KMS-11 (cell line): ENCODE measurements at regions not wholly inside any gene's neighbourhood (a gene's known extent, or its start where the extent isn't known, plus 50 kb on each side); places are given as distances from the start of the nearest gene placed in this dataset.

ENCODE experiments used
- H2AFZ ChIP-seq: fragments of 200-600 bp; sonication (generic); 2 replicates; pipeline ENCODE4 v1.6.1; 2016; ENCODE audit warnings: antibody characterized with exemption, mixed run types, low read depth
- H3K27ac ChIP-seq: fragments of 200-600 bp; sonication (generic); 2 replicates; pipeline ENCODE4 v1.6.1; 2016; ENCODE audit warnings: mild to moderate bottlenecking, mixed run types
- H3K27me3 ChIP-seq: fragments of 200-600 bp; sonication (generic); 2 replicates; pipeline ENCODE4 v1.6.1; 2017; ENCODE audit warnings: mild to moderate bottlenecking, low read depth, mixed run types, moderate library complexity; ENCODE audit not compliant: insufficient read depth
- H3K36me3 ChIP-seq: fragments of 200-600 bp; sonication (generic); 2 replicates; pipeline ENCODE4 v1.6.1; 2017; ENCODE audit warnings: mild to moderate bottlenecking, mixed run types; ENCODE audit not compliant: insufficient read depth
- H3K4me1 ChIP-seq: fragments of 200-600 bp; sonication (generic); 2 replicates; pipeline ENCODE4 v1.6.1; 2016; ENCODE audit warnings: mild to moderate bottlenecking, low read depth, mixed run types; ENCODE audit not compliant: poor library complexity, severe bottlenecking
- H3K4me2 ChIP-seq: fragments of 200-600 bp; sonication (generic); 2 replicates; pipeline ENCODE4 v1.7.0; 2016; ENCODE audit warnings: mild to moderate bottlenecking, mixed run types
- H3K4me3 ChIP-seq: fragments of 200-600 bp; sonication (generic); IDR thresholded peaks from 2 replicates; pipeline ENCODE4 v1.6.1; 2017; ENCODE audit warnings: low read depth, low read length, mixed read lengths; ENCODE audit not compliant: insufficient read depth
- H3K79me2 ChIP-seq: fragments of 200-600 bp; sonication (generic); 2 replicates; pipeline ENCODE4 v1.6.1; 2016; ENCODE audit warnings: low read depth, mixed run types; ENCODE audit not compliant: insufficient read depth
- H3K9ac ChIP-seq: fragments of 200-600 bp; sonication (generic); 2 replicates; pipeline ENCODE4 v1.6.1; 2016; ENCODE audit warnings: mild to moderate bottlenecking, mixed run types
- H4K20me1 ChIP-seq: fragments of 200-600 bp; sonication (generic); 2 replicates; pipeline ENCODE4 v1.6.1; 2016; ENCODE audit warnings: mild to moderate bottlenecking, mixed run types; ENCODE audit not compliant: insufficient read depth
- TF ChIP-seq, protein P1 (sequence below): fragments of 200-600 bp; sonication (generic); conservative IDR thresholded peaks from 2 replicates; pipeline ENCODE4 v1.6.1; 2017; ENCODE audit warnings: low read depth, mild to moderate bottlenecking, antibody characterized with exemption, low read length, moderate library complexity, mixed read lengths

DNA sequence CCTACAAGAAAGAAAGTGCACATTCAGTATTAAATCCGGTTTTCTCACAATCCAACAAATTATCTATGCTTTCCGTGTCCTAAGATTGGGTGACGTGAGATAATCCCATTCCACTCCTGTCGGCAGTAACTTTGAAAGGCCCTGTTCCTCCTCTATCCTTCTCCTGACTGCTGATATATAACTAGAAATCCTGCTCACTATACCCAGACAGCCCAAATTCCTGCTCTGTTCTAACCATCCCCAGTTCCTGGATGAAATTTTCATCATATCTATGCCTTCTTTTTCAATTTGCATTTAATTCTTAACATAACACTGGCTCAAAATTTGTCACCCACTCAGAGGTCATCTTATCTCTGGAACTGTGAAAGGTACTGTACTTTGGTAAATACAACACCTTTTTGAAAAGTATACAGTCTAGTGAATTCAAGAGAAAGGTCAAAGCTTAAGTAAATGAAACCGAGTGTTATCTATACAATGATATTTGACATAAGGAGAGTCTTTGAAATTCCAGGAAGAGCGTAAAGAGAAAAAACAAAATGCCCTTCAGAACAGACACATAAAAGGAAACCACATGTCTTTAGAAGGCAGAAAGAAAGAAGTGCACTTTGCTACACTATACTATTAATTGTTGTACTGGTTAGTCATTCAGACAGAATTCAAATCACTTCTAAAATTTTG, 200.5 kb upstream of the NEGR1 start:
- H3K27me3 ChIP-seq = no peaks in the 10 kb centered on the region
- no peaks in the 10 kb centered on the region for H3K36me3 ChIP-seq
- H2AFZ ChIP-seq = no peak overlapping the region
- no peak overlapping the region for H3K4me2 ChIP-seq
- H3K9ac ChIP-seq = no peak overlapping the region
- no peaks in the 10 kb centered on the region for H3K4me1 ChIP-seq
- H3K4me3 ChIP-seq = no peak overlapping the region
- no peaks in the 10 kb centered on the region for H4K20me1 ChIP-seq
- no peaks in the 10 kb centered on the region for H3K79me2 ChIP-seq
- TF ChIP-seq, protein P1, sequence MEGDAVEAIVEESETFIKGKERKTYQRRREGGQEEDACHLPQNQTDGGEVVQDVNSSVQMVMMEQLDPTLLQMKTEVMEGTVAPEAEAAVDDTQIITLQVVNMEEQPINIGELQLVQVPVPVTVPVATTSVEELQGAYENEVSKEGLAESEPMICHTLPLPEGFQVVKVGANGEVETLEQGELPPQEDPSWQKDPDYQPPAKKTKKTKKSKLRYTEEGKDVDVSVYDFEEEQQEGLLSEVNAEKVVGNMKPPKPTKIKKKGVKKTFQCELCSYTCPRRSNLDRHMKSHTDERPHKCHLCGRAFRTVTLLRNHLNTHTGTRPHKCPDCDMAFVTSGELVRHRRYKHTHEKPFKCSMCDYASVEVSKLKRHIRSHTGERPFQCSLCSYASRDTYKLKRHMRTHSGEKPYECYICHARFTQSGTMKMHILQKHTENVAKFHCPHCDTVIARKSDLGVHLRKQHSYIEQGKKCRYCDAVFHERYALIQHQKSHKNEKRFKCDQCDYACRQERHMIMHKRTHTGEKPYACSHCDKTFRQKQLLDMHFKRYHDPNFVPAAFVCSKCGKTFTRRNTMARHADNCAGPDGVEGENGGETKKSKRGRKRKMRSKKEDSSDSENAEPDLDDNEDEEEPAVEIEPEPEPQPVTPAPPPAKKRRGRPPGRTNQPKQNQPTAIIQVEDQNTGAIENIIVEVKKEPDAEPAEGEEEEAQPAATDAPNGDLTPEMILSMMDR = no peak
- H3K27ac ChIP-seq = no peak overlapping the region

DNA sequence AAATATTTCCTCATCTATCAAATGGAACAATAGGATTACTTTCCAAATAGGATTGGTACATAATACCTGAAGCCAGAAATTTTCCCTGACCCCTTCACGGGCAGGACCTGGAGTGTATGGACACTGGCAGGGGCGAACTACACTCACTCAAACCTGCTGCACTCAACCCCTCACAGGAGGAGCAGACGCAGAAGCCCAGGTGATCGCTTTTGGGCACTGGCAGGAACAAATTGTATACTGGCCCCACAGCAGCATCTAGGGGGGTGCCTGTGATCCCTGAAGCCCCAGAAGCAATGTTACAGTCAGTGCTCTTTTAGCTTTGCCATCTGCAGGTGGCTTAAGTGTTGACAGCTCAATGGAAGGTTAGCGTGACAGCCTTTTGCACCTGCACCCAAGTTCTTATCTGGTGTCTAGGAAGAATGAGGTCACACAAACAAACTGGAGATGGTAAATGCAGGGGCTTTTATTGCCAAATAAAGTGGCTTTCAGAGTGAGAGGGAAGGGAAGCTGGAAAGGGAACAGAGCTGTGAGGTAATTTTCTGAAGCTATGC, 199.2 kb upstream of the NEGR1 start:
- Histone ChIP-seq H4K20me1 (no peaks in the 10 kb centered on the region), H3K79me2 (no peaks in the 10 kb centered on the region), H2AFZ (no peak overlapping the region), H3K27ac (no peak overlapping the region), H3K36me3 (no peaks in the 10 kb centered on the region), H3K27me3 (no peaks in the 10 kb centered on the region), H3K4me2 (no peak overlapping the region), H3K4me3 (no peak overlapping the region), H3K4me1 (no peaks in the 10 kb centered on the region), H3K9ac (no peak overlapping the region)
- TF ChIP-seq, protein P1 = no peak

DNA sequence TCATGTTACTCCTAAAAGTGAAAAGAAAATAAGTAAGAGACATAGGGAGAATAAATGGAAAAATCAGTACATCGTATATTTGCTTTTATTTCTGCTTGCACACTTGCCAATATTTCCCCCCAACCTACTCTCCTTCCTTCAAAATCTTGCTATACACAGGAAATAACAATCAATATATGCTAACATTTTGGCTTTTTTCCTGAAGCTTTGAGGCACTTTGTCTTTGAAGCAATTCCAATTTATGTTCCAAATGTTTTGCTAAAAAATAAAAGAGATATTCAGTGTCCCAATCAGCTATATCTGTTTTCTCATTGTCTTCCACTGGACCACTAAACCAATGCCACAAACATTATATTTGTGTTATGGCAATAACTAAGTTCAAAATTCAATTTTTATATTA, 184.0 kb upstream of the NEGR1 start:
- Histone ChIP-seq H3K27ac (no peak overlapping the region), H4K20me1 (no peaks in the 10 kb centered on the region), H3K79me2 (no peaks in the 10 kb centered on the region), H3K9ac (no peak overlapping the region), H3K4me3 (no peak overlapping the region), H3K27me3 (no peaks in the 10 kb centered on the region), H3K4me1 (no peaks in the 10 kb centered on the region), H3K36me3 (no peaks in the 10 kb centered on the region), H2AFZ (no peak overlapping the region), H3K4me2 (no peak overlapping the region)
- TF ChIP-seq, protein P1 = no peak

DNA sequence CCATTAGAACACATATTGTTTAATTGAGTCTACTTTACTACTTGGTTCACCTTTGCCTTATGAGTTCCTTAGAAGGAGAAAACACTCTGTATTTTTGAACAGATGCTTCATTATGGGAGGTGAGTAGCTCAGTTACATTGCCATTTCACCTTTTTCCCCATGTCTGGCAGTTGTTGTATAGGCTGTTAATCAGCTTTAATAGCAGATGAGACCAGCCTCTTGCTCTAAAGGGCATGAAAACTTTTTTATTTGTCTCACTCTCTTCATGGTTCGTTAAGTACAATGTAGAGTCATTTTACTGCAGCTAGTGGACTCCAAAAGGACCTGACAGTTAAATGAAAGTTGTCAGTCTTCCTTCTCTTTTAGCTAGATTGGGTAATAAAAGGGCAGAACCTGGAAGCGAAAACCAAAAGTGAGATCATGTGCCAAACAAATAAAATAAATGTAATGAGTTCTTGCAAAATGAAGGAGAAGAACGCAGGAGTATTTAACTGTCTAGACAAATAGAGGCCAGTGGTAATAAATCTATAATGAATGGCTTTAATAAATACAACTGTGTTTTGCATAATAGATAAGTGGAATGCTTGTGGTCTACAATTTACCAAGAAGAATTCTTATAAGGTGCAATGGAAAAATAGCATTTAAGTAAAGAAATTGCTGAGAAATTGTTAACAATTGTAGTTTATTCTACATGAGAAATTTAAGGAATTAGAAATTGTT, 180.0 kb upstream of the NEGR1 start:
- TF ChIP-seq, protein P1 = no peak
- Histone ChIP-seq H3K4me2 (no peak overlapping the region), H3K4me3 (no peak overlapping the region), H3K4me1 (no peaks in the 10 kb centered on the region), H3K36me3 (no peaks in the 10 kb centered on the region), H3K27me3 (no peaks in the 10 kb centered on the region), H3K9ac (no peak overlapping the region), H3K79me2 (no peaks in the 10 kb centered on the region), H2AFZ (no peak overlapping the region), H3K27ac (no peak overlapping the region), H4K20me1 (no peaks in the 10 kb centered on the region)
